Naive thymus-derived CD8-positive, alpha-beta T cell (primary cell): ENCODE measurements at regions not wholly inside any gene's neighbourhood (a gene's known extent, or its start where the extent isn't known, plus 50 kb on each side); places are given as distances from the start of the nearest gene placed in this dataset.
A peak's percentile ranks its signal among the peaks of the same experiment; 100 is the strongest.

ENCODE experiments used
- ATAC-seq, 2 donors: fragments of 150-1000 bp; cut with Tn5 transposase in 1 of 2; sonication (Bioruptor Pico), chemical (Tn5 transposase) in 1 of 2; 1 replicate in 1 of 2; 2 replicates in 1 of 2; pipeline ENCODE4 v1.10.0; 2021; ENCODE audit warnings: mild to moderate bottlenecking in 2 of 2, moderate library complexity in 2 of 2
- POLR2A ChIA-PET: fragments of 350-600 bp; sonication (Branson Sonifier 250); formaldehyde crosslinking; loops from one replicate; lab custom pipeline; 2021; ENCODE audit warnings: antibody characterized with exemption; lab: Charles Lee
- DNase-seq, 10 donors: peaks; one replicate each; pipeline versions ENCODE4 v3.0.0 to v3.0.0-alpha.2; 2020 to 2022
- H3K27ac Mint-ChIP-seq, 10 donors: one replicate each; pipeline ENCODE4 v1.8.0; 2020 to 2022; ENCODE audit warnings: mild to moderate bottlenecking in 10 of 10, mixed read lengths in 10 of 10, moderate library complexity in 4 of 10, inconsistent platforms in 1 of 10
- H3K27me3 Mint-ChIP-seq, 5 donors: one replicate each; pipeline ENCODE4 v1.8.0; 2021 to 2022; ENCODE audit warnings: mixed read lengths in 5 of 5
- H3K36me3 Mint-ChIP-seq, 3 donors: one replicate each; pipeline ENCODE4 v1.8.0; 2020 to 2022; ENCODE audit warnings: mixed read lengths in 3 of 3, mild to moderate bottlenecking in 2 of 3, inconsistent platforms in 1 of 3
- H3K4me1 Mint-ChIP-seq, 4 donors: one replicate each; pipeline ENCODE4 v1.8.0; 2021 to 2022; ENCODE audit warnings: mixed read lengths in 4 of 4
- H3K4me3 Mint-ChIP-seq, 10 donors: one replicate each; pipeline ENCODE4 v1.8.0; 2020 to 2022; ENCODE audit warnings: mild to moderate bottlenecking in 10 of 10, mixed read lengths in 10 of 10, moderate library complexity in 6 of 10, inconsistent platforms in 1 of 10
- H3K9me3 Mint-ChIP-seq, 9 donors: one replicate each; pipeline ENCODE4 v1.8.0; 2020 to 2022; ENCODE audit warnings: mixed read lengths in 9 of 9, mild to moderate bottlenecking in 3 of 9, inconsistent platforms in 1 of 9, moderate library complexity in 1 of 9

- Mint-ChIP-seq H3K36me3 (no peaks in the 10 kb centered on the region), H3K4me3 (no peak overlapping the region), H3K9me3 (no peaks in the 10 kb centered on the region), H3K4me1 (peaks cover 0 to 8% (median 0%) of the 10 kb centered on the region in 4 donors), H3K27ac (no peak overlapping the region), H3K27me3 (peaks cover 5 to 22% (median 6%) of the 10 kb centered on the region in 5 donors)
- DNase-seq (no peak), ATAC-seq (no peak)
- POLR2A ChIA-PET = no interaction called here
These were observed 206.7 kb downstream of the CLIC5 start for GRCh38 chr6:45808917-45809316.

GRCh38 chr6:45808042-45808645 is 207.5 kb downstream of the CLIC5 start:
- no peak for DNase-seq
- Mint-ChIP-seq H3K4me1 (peaks cover 0 to 8% (median 0%) of the 10 kb centered on the region in 4 donors), H3K27ac (no peak overlapping the region), H3K36me3 (no peaks in the 10 kb centered on the region), H3K9me3 (no peaks in the 10 kb centered on the region), H3K27me3 (peaks cover 5 to 22% (median 6%) of the 10 kb centered on the region in 5 donors), H3K4me3 (no peak overlapping the region)
- no peak for ATAC-seq
- POLR2A ChIA-PET = no interaction called here

GRCh38 chr6:45807311-45808041 is 208.2 kb downstream of the CLIC5 start:
- Mint-ChIP-seq H3K27ac (no peak overlapping the region), H3K9me3 (no peaks in the 10 kb centered on the region)
- POLR2A ChIA-PET = no interaction called here

GRCh38 chr6:45806172-45806571 is 209.5 kb downstream of the CLIC5 start:
- no peak overlapping the region for H3K4me3 Mint-ChIP-seq
- H3K36me3 Mint-ChIP-seq = no peaks in the 10 kb centered on the region
- H3K27me3 Mint-ChIP-seq = peaks cover 0 to 12% (median 3%) of the 10 kb centered on the region in 5 donors
- H3K9me3 Mint-ChIP-seq = no peaks in the 10 kb centered on the region
- no peak overlapping the region for H3K27ac Mint-ChIP-seq
- ATAC-seq = no peak
- peaks cover 0 to 10% (median 2%) of the 10 kb centered on the region in 4 donors for H3K4me1 Mint-ChIP-seq
- POLR2A ChIA-PET = no interaction called here
- no peak for DNase-seq

More at GRCh38 chr6:45807311-45808041, 208.2 kb downstream of the CLIC5 start:
- H3K36me3 Mint-ChIP-seq = no peaks in the 10 kb centered on the region
- DNase-seq (no peak), ATAC-seq (no peak)
- H3K4me1 Mint-ChIP-seq = peaks cover 0 to 8% (median 0%) of the 10 kb centered on the region in 4 donors
- H3K4me3 Mint-ChIP-seq = no peak overlapping the region
- peaks cover 0 to 22% (median 6%) of the 10 kb centered on the region in 5 donors for H3K27me3 Mint-ChIP-seq

DNA sequence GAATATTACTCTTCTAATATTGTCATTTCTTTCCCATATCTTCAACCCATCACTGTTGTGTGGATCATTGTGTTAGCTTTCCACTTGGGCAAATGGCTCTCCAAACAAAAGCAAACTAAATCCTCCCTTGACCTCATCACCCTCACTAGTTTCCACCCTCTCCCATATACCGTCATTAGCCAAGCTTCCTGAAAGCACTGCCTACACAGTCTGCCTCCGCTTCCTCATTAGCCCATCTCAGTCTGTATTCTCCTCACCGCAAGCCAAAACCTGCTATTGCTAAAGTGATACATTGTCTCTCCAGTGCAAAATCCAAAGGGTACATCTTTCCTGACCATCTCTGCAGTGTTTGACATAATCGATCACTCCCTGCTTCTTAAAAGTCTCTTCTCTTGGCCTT is 212.6 kb downstream of the CLIC5 start:
- no peaks in the 10 kb centered on the region for H3K36me3 Mint-ChIP-seq
- ATAC-seq (no peak), DNase-seq (no peak)
- H3K9me3 Mint-ChIP-seq = no peaks in the 10 kb centered on the region
- H3K4me1 Mint-ChIP-seq = peaks cover 0 to 2% (median 2%) of the 10 kb centered on the region in 4 donors
- no peak overlapping the region for H3K4me3 Mint-ChIP-seq
- H3K27me3 Mint-ChIP-seq = peaks cover 0 to 5% (median 0%) of the 10 kb centered on the region in 5 donors
- H3K27ac Mint-ChIP-seq = no peak overlapping the region
- POLR2A ChIA-PET = no interaction called here

DNA sequence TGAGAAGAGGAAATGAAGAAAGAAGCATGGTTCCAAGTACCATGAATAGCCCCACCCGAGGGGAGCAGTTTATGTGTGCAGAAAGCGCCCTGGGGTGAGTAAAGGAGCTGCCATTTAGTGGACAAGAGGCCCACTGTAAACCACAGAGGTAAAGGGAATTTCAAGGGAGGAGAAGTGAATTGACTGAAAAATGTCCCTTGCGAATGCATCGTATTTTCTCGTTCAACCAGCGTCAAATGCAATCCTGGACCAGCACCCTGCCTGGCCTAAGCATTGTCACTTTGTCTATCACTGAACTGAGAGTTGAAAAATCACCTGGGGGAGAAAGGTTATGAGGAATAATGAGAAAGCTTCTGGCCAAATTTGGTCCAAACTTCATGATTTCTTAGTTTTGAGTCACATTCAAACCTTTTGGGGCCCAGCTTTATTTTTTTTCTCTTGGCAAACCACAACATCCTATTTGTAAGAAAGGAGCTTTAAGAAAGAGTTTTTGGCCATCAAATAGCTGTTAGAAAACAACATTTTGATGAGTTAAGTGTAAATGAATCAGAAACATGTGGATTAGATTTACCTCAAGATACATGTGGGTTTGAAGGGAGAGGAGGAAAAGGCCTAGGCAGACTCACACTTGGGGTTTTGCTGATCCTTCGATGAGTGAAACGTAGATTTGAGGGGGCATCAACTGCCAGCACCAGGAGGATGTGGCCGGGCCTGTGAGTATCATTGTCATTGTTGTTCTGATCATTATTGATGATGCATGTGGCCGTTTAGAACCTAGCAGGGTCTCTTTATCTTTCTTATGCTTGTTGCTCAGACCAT is 214.0 kb downstream of the CLIC5 start:
- no peak for DNase-seq
- H3K9me3 Mint-ChIP-seq = no peaks in the 10 kb centered on the region
- H3K4me1 Mint-ChIP-seq = peaks cover 0 to 2% (median 2%) of the 10 kb centered on the region in 4 donors
- H3K4me3 Mint-ChIP-seq = no peak overlapping the region
- POLR2A ChIA-PET = no interaction called here
- peak overlapping the region in 2 of 10 donors; percentile 31 to 75 for H3K27ac Mint-ChIP-seq
- no peak for ATAC-seq
- peaks cover 0 to 13% (median 2%) of the 10 kb centered on the region in 5 donors for H3K27me3 Mint-ChIP-seq
- H3K36me3 Mint-ChIP-seq = no peaks in the 10 kb centered on the region

DNA sequence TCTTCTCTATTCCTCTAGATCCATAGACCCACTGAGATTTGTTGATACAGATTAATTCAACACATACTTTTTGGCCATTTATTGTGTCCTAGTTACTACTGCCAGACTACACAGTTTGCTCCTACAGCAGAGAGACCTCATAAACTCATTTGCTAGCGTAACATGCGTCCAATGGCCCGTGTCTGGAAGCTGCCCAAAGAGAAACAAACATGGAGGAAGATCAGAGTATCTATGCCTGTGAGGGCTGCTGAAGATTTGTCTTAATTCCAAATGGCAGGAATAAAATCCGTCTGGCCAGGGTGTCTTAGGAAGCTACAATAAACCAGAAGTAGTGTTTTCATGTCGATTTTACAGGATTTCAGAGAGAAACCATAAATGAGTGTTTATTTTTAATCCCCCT is 214.7 kb downstream of the CLIC5 start:
- no peak overlapping the region for H3K27ac Mint-ChIP-seq
- peaks cover 0 to 2% (median 2%) of the 10 kb centered on the region in 4 donors for H3K4me1 Mint-ChIP-seq
- H3K9me3 Mint-ChIP-seq = no peaks in the 10 kb centered on the region
- DNase-seq (no peak), ATAC-seq (no peak)
- no peak overlapping the region for H3K4me3 Mint-ChIP-seq
- no peaks in the 10 kb centered on the region for H3K36me3 Mint-ChIP-seq
- POLR2A ChIA-PET = no interaction called here
- H3K27me3 Mint-ChIP-seq = peaks cover 0 to 13% (median 2%) of the 10 kb centered on the region in 5 donors

DNA sequence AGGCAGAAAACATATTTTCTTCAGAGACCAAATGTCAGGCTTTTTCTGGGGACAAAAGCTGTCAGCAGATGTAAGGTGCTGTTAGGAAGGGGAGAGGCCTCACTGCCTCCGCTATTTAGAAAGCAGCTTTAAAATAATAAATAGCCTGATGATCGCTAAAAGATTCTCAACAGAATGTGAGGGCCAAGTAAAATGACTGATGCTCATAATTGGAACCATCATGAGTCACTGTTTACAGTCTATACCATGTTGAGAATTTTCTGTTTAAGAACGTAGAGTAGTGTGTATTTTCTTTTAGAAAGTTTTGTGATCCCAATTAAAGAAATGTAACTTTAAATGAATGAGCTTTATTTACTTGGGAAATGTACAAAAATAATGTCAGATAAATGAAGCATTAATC is 220.0 kb downstream of the CLIC5 start:
- H3K9me3 Mint-ChIP-seq = no peaks in the 10 kb centered on the region
- H3K4me3 Mint-ChIP-seq = no peak overlapping the region
- no peak overlapping the region for H3K27ac Mint-ChIP-seq
- POLR2A ChIA-PET = no interaction called here
- no peaks in the 10 kb centered on the region for H3K36me3 Mint-ChIP-seq
- H3K27me3 Mint-ChIP-seq = peaks cover 0 to 13% (median 2%) of the 10 kb centered on the region in 5 donors
- H3K4me1 Mint-ChIP-seq = no peaks in the 10 kb centered on the region
- ATAC-seq (no peak), DNase-seq (no peak)

GRCh38 chr6:45794465-45794864 is 221.2 kb downstream of the CLIC5 start:
- ATAC-seq (no peak), DNase-seq (no peak)
- no peaks in the 10 kb centered on the region for H3K36me3 Mint-ChIP-seq
- no peaks in the 10 kb centered on the region for H3K9me3 Mint-ChIP-seq
- POLR2A ChIA-PET = no interaction called here
- H3K4me3 Mint-ChIP-seq = no peak overlapping the region
- no peak overlapping the region for H3K27ac Mint-ChIP-seq
- H3K4me1 Mint-ChIP-seq = no peaks in the 10 kb centered on the region
- peaks cover 0 to 13% (median 2%) of the 10 kb centered on the region in 5 donors for H3K27me3 Mint-ChIP-seq

- Mint-ChIP-seq H3K4me1 (no peaks in the 10 kb centered on the region), H3K4me3 (no peak overlapping the region), H3K27ac (no peak overlapping the region), H3K9me3 (no peaks in the 10 kb centered on the region), H3K36me3 (no peaks in the 10 kb centered on the region), H3K27me3 (peaks cover 0 to 1% (median 0%) of the 10 kb centered on the region in 5 donors)
- no peak for ATAC-seq
- DNase-seq = no peak
- POLR2A ChIA-PET = no interaction called here
These were observed 224.2 kb downstream of the CLIC5 start for GRCh38 chr6:45791211-45792168.

- no peak overlapping the region for H3K27ac Mint-ChIP-seq
- H3K4me1 Mint-ChIP-seq = no peaks in the 10 kb centered on the region
- no peaks in the 10 kb centered on the region for H3K9me3 Mint-ChIP-seq
- POLR2A ChIA-PET = no interaction called here
- no peak overlapping the region for H3K4me3 Mint-ChIP-seq
- no peaks in the 10 kb centered on the region for H3K36me3 Mint-ChIP-seq
- no peaks in the 10 kb centered on the region for H3K27me3 Mint-ChIP-seq
- ATAC-seq (no peak), DNase-seq (no peak)
These were observed 226.4 kb downstream of the CLIC5 start for GRCh38 chr6:45789238-45789637.

GRCh38 chr6:45787384-45787783 is 228.3 kb downstream of the CLIC5 start:
- Mint-ChIP-seq H3K36me3 (no peaks in the 10 kb centered on the region), H3K9me3 (no peaks in the 10 kb centered on the region), H3K27me3 (no peaks in the 10 kb centered on the region), H3K4me1 (no peaks in the 10 kb centered on the region), H3K4me3 (no peak overlapping the region), H3K27ac (no peak overlapping the region)
- DNase-seq (no peak), ATAC-seq (no peak)
- POLR2A ChIA-PET = interaction anchor here (0.6 kb wide), 1 partner anchor 850 kb away, joined by 4 read pairs; no protein-coding TSS in a partner anchor
